Gastroesophageal sphincter (tissue), 4 donors: ENCODE measurements at regions not wholly inside any gene's neighbourhood (a gene's known extent, or its start where the extent isn't known, plus 50 kb on each side); places are given as distances from the start of the nearest gene placed in this dataset.

ENCODE experiments used
- ATAC-seq: fragments of 150-250 bp; one replicate; pipeline ENCODE4 v1.9.1; 2016; ENCODE audit warnings: mild to moderate bottlenecking, moderate library complexity
- H3K27ac ChIP-seq, 4 donors: fragments of 200-600 bp; sonication (generic) in 3 of 4; 1 replicate in 3 of 4; 2 replicates in 1 of 4; pipeline ENCODE4 v1.5.1; 2016 to 2019
- H3K27me3 ChIP-seq: fragments of 200-600 bp; sonication (generic); one replicate; pipeline ENCODE4 v1.5.1; 2019
- H3K36me3 ChIP-seq, 2 donors: fragments of 200-600 bp; sonication (generic); one replicate each; pipeline ENCODE4 v1.5.1; 2019; ENCODE audit warnings: control low read depth in 1 of 2
- H3K4me1 ChIP-seq, 3 donors: fragments of 200-600 bp; sonication (generic); 1 replicate in 2 of 3; 2 replicates in 1 of 3; pipeline ENCODE4 v1.5.1; 2016 to 2019; ENCODE audit warnings: control low read depth in 2 of 3
- H3K4me3 ChIP-seq, 2 donors: fragments of 200-600 bp; sonication (generic); one replicate each; pipeline ENCODE4 v1.5.1; 2019; ENCODE audit warnings: mild to moderate bottlenecking in 1 of 2, moderate library complexity in 1 of 2
- H3K9me3 ChIP-seq, 3 donors: fragments of 200-600 bp; sonication (generic); one replicate each; pipeline ENCODE4 v1.5.1; 2017 to 2019; ENCODE audit warnings: control low read depth in 2 of 3
- EP300 ChIP-seq: sonication (generic); formaldehyde crosslinking; IDR thresholded peaks from one replicate; pipeline ENCODE4 v1.6.1; 2017; ENCODE audit warnings: antibody characterized with exemption, mild to moderate bottlenecking
- POLR2A ChIP-seq, 2 donors: fragments of 450-650 bp; IDR thresholded peaks; one replicate each; pipeline ENCODE4 v1.6.1; 2017; ENCODE audit warnings: antibody characterized with exemption in 2 of 2, mild to moderate bottlenecking in 2 of 2, moderate library complexity in 1 of 2
- POLR2AphosphoS5 ChIP-seq: sonication (generic); formaldehyde crosslinking; IDR thresholded peaks from one replicate; pipeline ENCODE4 v1.6.1; 2017; ENCODE audit warnings: antibody characterized with exemption
- WGBS, 2 donors: methylation state at CpG; one replicate each; pipeline ENCODE4 v1.1.5; 2018; ENCODE audit warnings: low coverage in 1 of 2; 5-methylcytosine and 5-hydroxymethylcytosine counted together
- TF ChIP-seq, protein P1 (sequence below), 4 experiments: fragments of 200-600 bp in 2 of 4; fragments of 450-650 bp in 2 of 4; sonication (generic) in 1 of 4; IDR thresholded peaks; one replicate each; pipeline ENCODE4 v1.5.1; 2017 to 2019; ENCODE audit warnings: antibody characterized with exemption in 4 of 4, mild to moderate bottlenecking in 2 of 4, moderate library complexity in 2 of 4

DNA sequence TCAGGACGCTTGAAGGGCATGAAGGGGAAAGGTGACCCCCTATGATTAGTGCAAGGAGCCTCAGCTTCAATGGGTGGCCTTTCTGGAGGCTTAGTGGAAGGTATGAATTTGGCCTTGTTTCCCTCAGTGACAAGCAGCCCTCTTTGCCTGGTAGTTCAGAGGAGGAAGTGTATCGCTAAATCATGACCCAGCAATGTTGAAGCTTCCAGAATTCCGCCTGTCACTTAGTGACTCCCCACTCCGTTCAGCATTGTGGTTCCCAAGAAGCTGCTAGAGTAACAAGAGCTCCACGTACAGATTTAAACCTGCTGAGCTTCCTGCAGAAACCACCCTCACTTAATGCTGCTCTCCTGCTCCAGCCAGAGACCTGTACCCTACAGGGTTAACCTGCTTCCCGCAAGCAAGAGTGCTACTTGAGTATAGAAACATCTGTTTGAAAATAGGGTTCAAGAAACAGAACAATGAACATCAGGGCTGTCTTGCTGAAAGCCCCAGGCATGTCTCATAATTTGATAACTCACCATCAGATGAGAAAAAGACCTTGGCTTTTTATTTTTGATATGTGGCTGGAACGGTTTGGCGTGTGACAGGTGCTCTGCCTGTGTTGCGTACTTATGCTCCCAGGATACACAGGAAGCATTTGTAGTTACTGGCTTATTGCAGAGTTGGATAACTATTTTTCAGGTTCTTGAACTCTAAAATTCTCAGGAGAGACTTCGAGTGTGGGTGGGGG is 105.2 kb downstream of the UCHL1 start:
- peak overlapping the region; percentile 48 to 95 for H3K4me3 ChIP-seq
- WGBS, 2 donors = 29 to 38% methylated on average over 7 to 9 of the region's 10 CpGs
- no peaks in the 10 kb centered on the region for H3K9me3 ChIP-seq
- no peaks in the 10 kb centered on the region for H3K27me3 ChIP-seq
- peaks cover 0 to 65% (median 10%) of the 10 kb centered on the region in 3 donors for H3K4me1 ChIP-seq
- no peak for ATAC-seq
- H3K36me3 ChIP-seq = no peaks in the 10 kb centered on the region
- TF ChIP-seq, protein P1, sequence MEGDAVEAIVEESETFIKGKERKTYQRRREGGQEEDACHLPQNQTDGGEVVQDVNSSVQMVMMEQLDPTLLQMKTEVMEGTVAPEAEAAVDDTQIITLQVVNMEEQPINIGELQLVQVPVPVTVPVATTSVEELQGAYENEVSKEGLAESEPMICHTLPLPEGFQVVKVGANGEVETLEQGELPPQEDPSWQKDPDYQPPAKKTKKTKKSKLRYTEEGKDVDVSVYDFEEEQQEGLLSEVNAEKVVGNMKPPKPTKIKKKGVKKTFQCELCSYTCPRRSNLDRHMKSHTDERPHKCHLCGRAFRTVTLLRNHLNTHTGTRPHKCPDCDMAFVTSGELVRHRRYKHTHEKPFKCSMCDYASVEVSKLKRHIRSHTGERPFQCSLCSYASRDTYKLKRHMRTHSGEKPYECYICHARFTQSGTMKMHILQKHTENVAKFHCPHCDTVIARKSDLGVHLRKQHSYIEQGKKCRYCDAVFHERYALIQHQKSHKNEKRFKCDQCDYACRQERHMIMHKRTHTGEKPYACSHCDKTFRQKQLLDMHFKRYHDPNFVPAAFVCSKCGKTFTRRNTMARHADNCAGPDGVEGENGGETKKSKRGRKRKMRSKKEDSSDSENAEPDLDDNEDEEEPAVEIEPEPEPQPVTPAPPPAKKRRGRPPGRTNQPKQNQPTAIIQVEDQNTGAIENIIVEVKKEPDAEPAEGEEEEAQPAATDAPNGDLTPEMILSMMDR (IDR thresholded peaks at IDR 0.05) = no peak
- TF ChIP-seq EP300 = no peak
- no peak for TF ChIP-seq POLR2AphosphoS5
- no peak for TF ChIP-seq POLR2A (IDR thresholded peaks at IDR 0.05)
- peak overlapping the region; percentile 8 to 91 (median 88) for H3K27ac ChIP-seq

DNA sequence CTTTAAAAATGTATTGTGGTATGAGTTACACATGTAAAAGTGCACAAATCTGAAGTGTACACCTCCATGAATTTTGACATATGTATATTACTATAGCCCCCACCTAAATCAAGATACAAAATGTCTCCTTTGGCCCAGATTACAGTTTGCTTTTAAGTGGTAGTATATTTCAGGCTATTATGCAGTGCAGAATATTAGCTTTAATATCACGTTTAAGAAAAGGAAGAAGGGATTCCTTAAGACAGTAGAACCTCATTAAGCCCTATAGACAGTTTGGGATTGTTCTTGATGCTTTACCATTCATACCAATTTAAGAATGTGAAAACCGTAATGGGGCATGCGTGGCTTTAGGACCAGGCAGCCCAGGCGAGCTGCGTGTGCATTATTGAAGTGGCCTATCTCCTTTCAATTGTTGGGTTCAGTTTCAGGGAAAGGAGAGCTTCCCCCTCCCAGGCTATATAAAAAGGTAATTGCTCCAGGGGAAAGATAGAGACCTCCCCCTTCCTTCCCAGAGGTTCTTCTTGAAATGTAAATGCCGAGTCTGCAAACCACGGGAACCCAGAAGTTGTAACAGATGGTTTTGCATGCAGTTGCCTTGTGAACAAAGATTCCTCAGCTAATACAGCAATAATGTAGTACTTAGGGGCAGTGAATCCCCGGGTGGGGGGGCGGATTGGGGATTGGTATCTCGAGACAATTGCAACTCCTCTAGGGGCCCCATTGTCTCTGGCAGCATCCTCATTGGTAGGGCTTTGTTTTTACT is 106.1 kb downstream of the UCHL1 start:
- Histone ChIP-seq H3K27ac (peak overlapping the region; percentile 6 to 91 (median 56)), H3K4me1 (peaks cover 0 to 65% (median 10%) of the 10 kb centered on the region in 3 donors), H3K9me3 (no peaks in the 10 kb centered on the region), H3K36me3 (no peaks in the 10 kb centered on the region), H3K27me3 (no peaks in the 10 kb centered on the region), H3K4me3 (peak overlapping the region; percentile 0 to 48)
- WGBS, 2 donors = 44 to 83% methylated on average over 5 to 10 of the region's 10 CpGs
- no peak for TF ChIP-seq POLR2A (IDR thresholded peaks at IDR 0.05)
- TF ChIP-seq, protein P1 (IDR thresholded peaks at IDR 0.05) = no peak
- no peak for TF ChIP-seq POLR2AphosphoS5
- no peak for TF ChIP-seq EP300
- no peak for ATAC-seq

DNA sequence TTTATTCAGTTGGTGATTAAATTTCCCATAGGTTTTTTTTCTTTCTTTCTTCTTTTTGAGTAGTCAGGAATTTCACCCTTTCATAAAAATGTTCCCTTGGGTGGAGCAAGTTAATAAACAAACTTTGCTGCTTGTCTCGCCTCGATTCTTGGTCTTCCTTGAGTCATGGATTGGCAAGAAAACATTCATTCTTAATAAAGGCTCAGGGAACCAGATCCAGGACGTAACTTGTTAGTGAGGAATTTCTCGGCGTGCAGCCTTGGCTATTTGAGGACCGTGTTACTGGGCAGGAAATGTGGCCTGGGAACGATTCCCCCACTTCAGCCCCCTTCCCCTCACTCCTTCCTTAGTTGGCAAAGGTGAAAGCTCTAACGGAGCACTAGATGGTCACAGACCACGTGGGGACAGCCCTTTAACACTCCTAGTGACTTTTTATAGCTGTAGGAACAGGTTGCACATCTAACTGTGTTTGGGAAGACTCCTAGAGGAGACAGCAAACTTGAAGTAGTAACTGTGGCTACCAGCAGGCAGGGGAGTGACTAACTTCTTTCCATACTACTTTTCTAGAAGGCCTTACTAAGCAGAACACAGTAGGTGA is 106.8 kb downstream of the UCHL1 start:
- Histone ChIP-seq H3K4me3 (peak overlapping the region in 1 of 2 donors; percentile 0), H3K27me3 (no peaks in the 10 kb centered on the region), H3K36me3 (no peaks in the 10 kb centered on the region), H3K27ac (peak overlapping the region; percentile 36 to 91 (median 80)), H3K4me1 (peaks cover 0 to 64% (median 10%) of the 10 kb centered on the region in 3 donors), H3K9me3 (no peaks in the 10 kb centered on the region)
- 17 to 18% methylated on average over 2 to 9 of the region's 9 CpGs for WGBS, 2 donors
- no peak for TF ChIP-seq EP300
- TF ChIP-seq POLR2A (IDR thresholded peaks at IDR 0.05) = no peak
- no peak for TF ChIP-seq POLR2AphosphoS5
- TF ChIP-seq, protein P1 (IDR thresholded peaks at IDR 0.05) = no peak
- peak; percentile 49 for ATAC-seq

DNA sequence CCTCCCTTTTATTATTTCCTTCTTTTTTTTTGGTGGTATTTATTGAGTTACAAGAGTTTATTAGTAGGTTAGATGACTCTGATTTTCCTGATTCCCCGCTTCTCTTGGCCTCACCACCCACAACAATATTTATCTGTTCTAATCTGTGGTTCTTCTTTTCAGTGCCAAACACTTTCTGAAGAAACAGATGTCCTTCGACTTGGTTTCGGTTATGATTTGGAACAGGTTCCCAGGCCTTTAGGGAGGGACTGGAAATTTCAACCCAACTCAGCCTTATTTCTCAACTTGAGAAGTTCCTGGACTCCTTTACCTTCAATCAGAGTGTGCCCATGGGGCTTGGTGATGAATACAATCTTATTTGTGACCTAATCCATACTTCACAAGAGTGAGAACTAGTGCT is 108.1 kb downstream of the UCHL1 start:
- Histone ChIP-seq H3K4me3 (no peak overlapping the region), H3K4me1 (peaks cover 0 to 50% (median 10%) of the 10 kb centered on the region in 3 donors), H3K27me3 (no peaks in the 10 kb centered on the region), H3K27ac (peak overlapping the region in 1 of 4 donors; percentile 38), H3K9me3 (no peaks in the 10 kb centered on the region), H3K36me3 (no peaks in the 10 kb centered on the region)
- TF ChIP-seq EP300 (no peak), POLR2A (IDR thresholded peaks at IDR 0.05) (no peak), POLR2AphosphoS5 (no peak)
- TF ChIP-seq, protein P1 (IDR thresholded peaks at IDR 0.05) = no peak
- 51 to 54% methylated on average over 2 to 3 of the region's 3 CpGs for WGBS, 2 donors
- peak; percentile 9 for ATAC-seq
